GM12878 (cell line): ENCODE measurements at regions not wholly inside any gene's neighbourhood (a gene's known extent, or its start where the extent isn't known, plus 50 kb on each side); places are given as distances from the start of the nearest gene placed in this dataset.

ENCODE experiments used
- ATAC-seq: fragments of 200-7000 bp; cut with Tn5 transposase; 3 replicates; pipeline ENCODE4 v1.9.1; 2020; ENCODE audit warnings: mild to moderate bottlenecking, moderate library complexity
- BruUV-seq: library from RNA; stranded (reverse); fragments of 400-500 nt; replicated peaks from 2 replicates; lab custom pipeline; 2021; lab: Mats Ljungman, UMichigan
- CTCF ChIA-PET: fragments of 300-600 bp; sonication (Branson Sonifier 250); formaldehyde crosslinking; extraction: SDS; loops from one replicate; lab custom pipeline; 2021; ENCODE audit warnings: inconsistent platforms; lab: Yijun Ruan, JAX
- POLR2A ChIA-PET: fragments of 350-600 bp; formaldehyde crosslinking; extraction: SDS; loops from one replicate; lab custom pipeline; 2021; ENCODE audit warnings: inconsistent platforms; lab: Charles Lee
- RAD21 ChIA-PET: fragments of 300-600 bp; sonication (Branson Sonifier 250); formaldehyde crosslinking; loops from one replicate; lab custom pipeline; 2023; ENCODE audit warnings: antibody characterized with exemption; ENCODE audit not compliant: unreplicated experiment; lab: Charles Lee
- SMC1A ChIA-PET: fragments of 300-600 bp; sonication (Branson Sonifier 250); formaldehyde crosslinking; loops from one replicate; lab custom pipeline; 2023; ENCODE audit not compliant: unreplicated experiment, uncharacterized antibody; lab: Charles Lee
- DNase-seq: peaks from one replicate; pipeline ENCODE4 v3.0.0-alpha.2; 2011; ENCODE audit warnings: low read depth, low spot score
- FAIRE-seq: peaks from 3 replicates; lab custom pipeline; 2011; peaks lifted over from hg19 to GRCh38; lab: Jason Lieb, UNC
- H2AFZ ChIP-seq: 2 replicates; pipeline ENCODE4 v1.6.0; 2011; ENCODE audit warnings: low read depth, low read length, control low read depth; ENCODE audit not compliant: control insufficient read depth
- H3K27ac ChIP-seq: 2 replicates; pipeline ENCODE4 v1.5.1; 2011; ENCODE audit warnings: control low read depth; ENCODE audit not compliant: control insufficient read depth, insufficient read depth
- H3K27me3 ChIP-seq, 2 experiments: replicated peaks in 1 of 2; 2 replicates each; pipeline versions ENCODE4 v1.6.0 to v1.6.1; 2011; ENCODE audit warnings: low read length in 1 of 2; ENCODE audit not compliant: control insufficient read depth in 2 of 2, insufficient read depth in 2 of 2
- H3K36me3 ChIP-seq, 2 experiments: 2 replicates each; pipeline ENCODE4 v1.5.1; 2011; ENCODE audit warnings: low read length in 1 of 2; ENCODE audit not compliant: control insufficient read depth in 2 of 2, insufficient read depth in 2 of 2
- H3K4me1 ChIP-seq: 2 replicates; pipeline ENCODE4 v1.6.1; 2011; ENCODE audit warnings: mild to moderate bottlenecking, low read length, moderate library complexity, mixed read lengths; ENCODE audit not compliant: control insufficient read depth, insufficient read depth
- H3K4me2 ChIP-seq: 2 replicates; pipeline ENCODE4 v1.6.0; 2011; ENCODE audit warnings: control low read depth; ENCODE audit not compliant: control insufficient read depth, insufficient read depth
- H3K4me3 ChIP-seq: fragments of 200-600 bp; sonication (generic); 2 replicates; pipeline ENCODE4 v1.5.1; 2016
- H3K79me2 ChIP-seq: 2 replicates; pipeline ENCODE4 v1.6.0; 2011; ENCODE audit warnings: low read length; ENCODE audit not compliant: control insufficient read depth, insufficient read depth
- H3K9ac ChIP-seq: 2 replicates; pipeline ENCODE4 v1.8.0; 2011; ENCODE audit warnings: low read length, control low read depth, mixed read lengths; ENCODE audit not compliant: control insufficient read depth, insufficient read depth
- H3K9me3 ChIP-seq: replicated peaks from 3 replicates; pipeline ENCODE4 v1.5.1; 2011; ENCODE audit warnings: mild to moderate bottlenecking, low read length; ENCODE audit not compliant: control insufficient read depth, insufficient read depth
- H4K20me1 ChIP-seq: 2 replicates; pipeline ENCODE4 v1.6.0; 2011; ENCODE audit not compliant: control insufficient read depth, insufficient read depth
- ATF2 ChIP-seq: IDR thresholded peaks from 2 replicates; pipeline ENCODE4 v1.6.1; 2012; ENCODE audit warnings: low read length, inconsistent platforms
- ATF7 ChIP-seq: fragments of 450-650 bp; IDR thresholded peaks from 2 replicates; pipeline ENCODE4 v1.6.1; 2016; ENCODE audit warnings: low read depth, mild to moderate bottlenecking
- BCL3 ChIP-seq: IDR thresholded peaks from 2 replicates; pipeline ENCODE4 v1.6.1; 2011; ENCODE audit warnings: borderline replicate concordance, low read depth, mild to moderate bottlenecking, moderate library complexity, low read length; ENCODE audit not compliant: insufficient read depth, poor library complexity, severe bottlenecking
- CEBPZ ChIP-seq: fragments of 150-350 bp; IDR thresholded peaks from 2 replicates; pipeline ENCODE4 v1.6.1; 2016; ENCODE audit warnings: low read depth, low read length
- DPF2 ChIP-seq: fragments of 450-650 bp; IDR thresholded peaks from 2 replicates; pipeline ENCODE4 v1.6.1; 2017; ENCODE audit warnings: mild to moderate bottlenecking
- EP300 ChIP-seq, 2 experiments: fragments of 150-350 bp in 1 of 2; IDR thresholded peaks; 2 replicates each; pipeline ENCODE4 v1.6.1; 2011 to 2012; ENCODE audit warnings: low read depth in 2 of 2, low read length in 2 of 2, borderline replicate concordance in 1 of 2, improper control_type of control experiment in 1 of 2, inconsistent platforms in 1 of 2; ENCODE audit not compliant: control insufficient read depth in 1 of 2
- NFXL1 ChIP-seq: fragments of 450-650 bp; IDR thresholded peaks from 2 replicates; pipeline ENCODE4 v1.6.1; 2017; ENCODE audit warnings: antibody characterized with exemption, mild to moderate bottlenecking, borderline replicate concordance
- PKNOX1 ChIP-seq: fragments of 450-650 bp; IDR thresholded peaks from 2 replicates; pipeline ENCODE4 v1.6.1; 2016; ENCODE audit warnings: mild to moderate bottlenecking
- RELB ChIP-seq: fragments of 450-650 bp; IDR thresholded peaks from 2 replicates; pipeline ENCODE4 v1.6.1; 2017; ENCODE audit warnings: low read depth, mild to moderate bottlenecking, moderate library complexity
- SMC3 ChIP-seq: IDR thresholded peaks from 2 replicates; pipeline ENCODE4 v1.6.1; 2011; ENCODE audit warnings: low read length, improper control_type of control experiment, borderline replicate concordance
- SPI1 ChIP-seq: IDR thresholded peaks from 2 replicates; pipeline ENCODE4 v1.6.1; 2011; ENCODE audit warnings: low read depth, mild to moderate bottlenecking, low read length, moderate library complexity, borderline replicate concordance; ENCODE audit not compliant: insufficient read depth
- SUPT20H ChIP-seq: IDR thresholded peaks from 2 replicates; pipeline ENCODE4 v1.6.1; 2011; ENCODE audit warnings: low read depth, mild to moderate bottlenecking, low read length, moderate library complexity, borderline replicate concordance; ENCODE audit not compliant: control insufficient read depth
- TCF12 ChIP-seq: IDR thresholded peaks from 2 replicates; pipeline ENCODE4 v1.6.1; 2011; ENCODE audit warnings: low read depth, mild to moderate bottlenecking, low read length
- ZNF622 ChIP-seq: fragments of 450-650 bp; IDR thresholded peaks from 2 replicates; pipeline ENCODE4 v1.6.1; 2017; ENCODE audit warnings: mild to moderate bottlenecking, inconsistent platforms
- WGBS: methylation state at CpG from one replicate; pipeline ENCODE4 v1.1.6; 2016; ENCODE audit warnings: low lambda C conversion rate; ENCODE audit not compliant: insufficient replicate concordance, insufficient coverage; ENCODE audit errors: missing lambda C conversion rate; 5-methylcytosine and 5-hydroxymethylcytosine counted together
- in situ Hi-C: fragments of 300-500 bp; cut with MboI; formaldehyde crosslinking; loops from 9 replicates; pipeline ENCODE4 v1.14.3; 2018; ENCODE audit warnings: mixed read lengths
- intact Hi-C: fragments of 100-400 bp; cut with micrococcal nuclease; formaldehyde crosslinking; loops from one replicate; pipeline ENCODE4 v1.14.2; 2022; ENCODE audit not compliant: unreplicated experiment

GRCh38 chrX:120742946-120743665 lies 113.3 kb upstream of the C1GALT1C1 start:
- in situ Hi-C loops: no loop called here
- TF ChIP-seq SUPT20H (no peak), RELB (no peak), NFXL1 (no peak), CEBPZ (no peak), TCF12 (no peak), BCL3 (no peak), ZNF622 (no peak), ATF2 (no peak), PKNOX1 (no peak), SPI1 (no peak), EP300 (IDR thresholded peaks at IDR 0.05; ENCODE audit: borderline replicate concordance in 1 of 2, control insufficient read depth in 1 of 2, low read depth in 2 of 2, low read length in 2 of 2) (no peak), DPF2 (no peak), ATF7 (no peak), SMC3 (no peak)

More at GRCh38 chrX:120742946-120743665, 113.3 kb upstream of the C1GALT1C1 start:
- H2AFZ ChIP-seq: no peak overlapping the region
- no peaks in the 10 kb centered on the region for H3K36me3 ChIP-seq
- H3K9ac ChIP-seq: no peak overlapping the region
- H3K27me3 ChIP-seq: no peaks in the 10 kb centered on the region
- DNase-seq: no peak
- RAD21 ChIA-PET: no interaction called here
- POLR2A ChIA-PET: no interaction called here
- H3K4me3 ChIP-seq: no peak overlapping the region
- no peaks in the 10 kb centered on the region for H3K79me2 ChIP-seq
- no peak for ATAC-seq
- no peak overlapping the region for H3K4me2 ChIP-seq
- SMC1A ChIA-PET: interaction anchor here (2.1 kb wide), 1 partner anchor 10 kb away, joined by 9 read pairs; no protein-coding TSS in a partner anchor
- intact Hi-C loops: no loop called here
- H4K20me1 ChIP-seq: no peaks in the 10 kb centered on the region
- no peak overlapping the region for H3K27ac ChIP-seq
- no peak for FAIRE-seq
- BruUV-seq: no TSS peak
- CTCF ChIA-PET: interaction anchor here (0.6 kb wide), 1 partner anchor 25 kb away, joined by 3 read pairs; no protein-coding TSS in a partner anchor
- 35% methylated on average over 5 of the region's 5 CpGs for WGBS
- no peaks in the 10 kb centered on the region for H3K4me1 ChIP-seq
- H3K9me3 ChIP-seq: no peaks in the 10 kb centered on the region; the same call in 2 of the 3 replicates
